Panc1 (cell line): ENCODE measurements at regions not wholly inside any gene's neighbourhood (a gene's known extent, or its start where the extent isn't known, plus 50 kb on each side); places are given as distances from the start of the nearest gene placed in this dataset.

Experiments used
- POLR2AphosphoS5 ChIP-seq: IDR thresholded peaks from 2 replicates; pipeline ENCODE4 v1.6.1; 2012; ENCODE audit warnings: mild to moderate bottlenecking, low read depth, low read length, moderate library complexity
- SIN3A ChIP-seq: IDR thresholded peaks from 2 replicates; pipeline ENCODE4 v1.6.1; 2012; ENCODE audit warnings: low read depth, mild to moderate bottlenecking, low read length, moderate library complexity, borderline replicate concordance; ENCODE audit not compliant: insufficient read depth
- TCF7L2 ChIP-seq: IDR thresholded peaks from 2 replicates; pipeline ENCODE4 v1.6.1; 2011; ENCODE audit warnings: mild to moderate bottlenecking, low read depth, low read length, inconsistent platforms
- TF ChIP-seq, protein P1 (sequence below): fragments of 450-650 bp; IDR thresholded peaks from 2 replicates; pipeline ENCODE4 v1.5.1; 2017; ENCODE audit warnings: mild to moderate bottlenecking
- TF ChIP-seq, protein P2 (sequence below), 2 experiments: IDR thresholded peaks; 2 replicates each; pipeline ENCODE4 v1.6.1; 2011 to 2012; ENCODE audit warnings: low read depth in 2 of 2, control low read depth in 1 of 2, low read length in 1 of 2, mild to moderate bottlenecking in 1 of 2, moderate library complexity in 1 of 2; ENCODE audit not compliant: insufficient read depth in 1 of 2

DNA sequence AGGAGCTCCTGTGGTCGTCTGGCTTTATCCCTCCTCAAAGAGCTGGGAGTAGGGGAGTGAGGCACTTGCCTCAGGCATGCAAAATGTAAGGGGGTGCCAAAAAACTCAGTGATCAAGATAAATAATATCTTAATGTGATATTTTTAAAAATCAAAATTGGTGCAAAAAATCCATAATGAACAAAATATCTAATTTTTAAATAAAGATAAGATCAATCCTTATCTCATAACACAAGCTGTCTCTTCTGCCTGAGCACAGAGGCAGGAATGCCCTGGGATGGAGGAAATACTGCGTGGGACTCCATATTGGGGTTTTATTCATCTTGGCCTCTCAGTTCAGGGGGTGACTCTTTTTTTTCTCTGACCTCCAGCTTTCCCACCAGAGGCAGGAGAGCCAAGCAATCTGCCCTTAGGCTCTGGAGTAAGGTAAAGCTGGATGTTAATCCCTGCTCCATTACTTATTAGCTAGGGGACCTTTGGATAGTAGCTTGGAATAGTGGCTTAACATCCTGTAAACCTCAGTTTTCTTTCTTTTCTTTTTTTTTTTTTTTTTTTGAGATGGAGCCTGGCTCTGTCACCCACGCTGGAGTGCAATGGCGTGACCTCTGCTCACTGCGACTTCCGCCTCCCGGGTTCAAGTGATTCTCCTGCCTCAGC lies 77.3 kb upstream of the NFASC start:
- TF ChIP-seq, protein P1, sequence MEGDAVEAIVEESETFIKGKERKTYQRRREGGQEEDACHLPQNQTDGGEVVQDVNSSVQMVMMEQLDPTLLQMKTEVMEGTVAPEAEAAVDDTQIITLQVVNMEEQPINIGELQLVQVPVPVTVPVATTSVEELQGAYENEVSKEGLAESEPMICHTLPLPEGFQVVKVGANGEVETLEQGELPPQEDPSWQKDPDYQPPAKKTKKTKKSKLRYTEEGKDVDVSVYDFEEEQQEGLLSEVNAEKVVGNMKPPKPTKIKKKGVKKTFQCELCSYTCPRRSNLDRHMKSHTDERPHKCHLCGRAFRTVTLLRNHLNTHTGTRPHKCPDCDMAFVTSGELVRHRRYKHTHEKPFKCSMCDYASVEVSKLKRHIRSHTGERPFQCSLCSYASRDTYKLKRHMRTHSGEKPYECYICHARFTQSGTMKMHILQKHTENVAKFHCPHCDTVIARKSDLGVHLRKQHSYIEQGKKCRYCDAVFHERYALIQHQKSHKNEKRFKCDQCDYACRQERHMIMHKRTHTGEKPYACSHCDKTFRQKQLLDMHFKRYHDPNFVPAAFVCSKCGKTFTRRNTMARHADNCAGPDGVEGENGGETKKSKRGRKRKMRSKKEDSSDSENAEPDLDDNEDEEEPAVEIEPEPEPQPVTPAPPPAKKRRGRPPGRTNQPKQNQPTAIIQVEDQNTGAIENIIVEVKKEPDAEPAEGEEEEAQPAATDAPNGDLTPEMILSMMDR: no peak
- TF ChIP-seq POLR2AphosphoS5: no peak
- no peak for TF ChIP-seq SIN3A
- TF ChIP-seq, protein P2, sequence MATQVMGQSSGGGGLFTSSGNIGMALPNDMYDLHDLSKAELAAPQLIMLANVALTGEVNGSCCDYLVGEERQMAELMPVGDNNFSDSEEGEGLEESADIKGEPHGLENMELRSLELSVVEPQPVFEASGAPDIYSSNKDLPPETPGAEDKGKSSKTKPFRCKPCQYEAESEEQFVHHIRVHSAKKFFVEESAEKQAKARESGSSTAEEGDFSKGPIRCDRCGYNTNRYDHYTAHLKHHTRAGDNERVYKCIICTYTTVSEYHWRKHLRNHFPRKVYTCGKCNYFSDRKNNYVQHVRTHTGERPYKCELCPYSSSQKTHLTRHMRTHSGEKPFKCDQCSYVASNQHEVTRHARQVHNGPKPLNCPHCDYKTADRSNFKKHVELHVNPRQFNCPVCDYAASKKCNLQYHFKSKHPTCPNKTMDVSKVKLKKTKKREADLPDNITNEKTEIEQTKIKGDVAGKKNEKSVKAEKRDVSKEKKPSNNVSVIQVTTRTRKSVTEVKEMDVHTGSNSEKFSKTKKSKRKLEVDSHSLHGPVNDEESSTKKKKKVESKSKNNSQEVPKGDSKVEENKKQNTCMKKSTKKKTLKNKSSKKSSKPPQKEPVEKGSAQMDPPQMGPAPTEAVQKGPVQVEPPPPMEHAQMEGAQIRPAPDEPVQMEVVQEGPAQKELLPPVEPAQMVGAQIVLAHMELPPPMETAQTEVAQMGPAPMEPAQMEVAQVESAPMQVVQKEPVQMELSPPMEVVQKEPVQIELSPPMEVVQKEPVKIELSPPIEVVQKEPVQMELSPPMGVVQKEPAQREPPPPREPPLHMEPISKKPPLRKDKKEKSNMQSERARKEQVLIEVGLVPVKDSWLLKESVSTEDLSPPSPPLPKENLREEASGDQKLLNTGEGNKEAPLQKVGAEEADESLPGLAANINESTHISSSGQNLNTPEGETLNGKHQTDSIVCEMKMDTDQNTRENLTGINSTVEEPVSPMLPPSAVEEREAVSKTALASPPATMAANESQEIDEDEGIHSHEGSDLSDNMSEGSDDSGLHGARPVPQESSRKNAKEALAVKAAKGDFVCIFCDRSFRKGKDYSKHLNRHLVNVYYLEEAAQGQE (IDR thresholded peaks at IDR 0.05; ENCODE audit: insufficient read depth in 1 of 2, low read depth in 2 of 2, low read length in 1 of 2): no peak
- no peak for TF ChIP-seq TCF7L2
